ENCODE measurements at regions not wholly inside any gene's neighbourhood (a gene's known extent, or its start where the extent isn't known, plus 50 kb on each side); places are given as distances from the start of the nearest gene placed in this dataset.

DNA sequence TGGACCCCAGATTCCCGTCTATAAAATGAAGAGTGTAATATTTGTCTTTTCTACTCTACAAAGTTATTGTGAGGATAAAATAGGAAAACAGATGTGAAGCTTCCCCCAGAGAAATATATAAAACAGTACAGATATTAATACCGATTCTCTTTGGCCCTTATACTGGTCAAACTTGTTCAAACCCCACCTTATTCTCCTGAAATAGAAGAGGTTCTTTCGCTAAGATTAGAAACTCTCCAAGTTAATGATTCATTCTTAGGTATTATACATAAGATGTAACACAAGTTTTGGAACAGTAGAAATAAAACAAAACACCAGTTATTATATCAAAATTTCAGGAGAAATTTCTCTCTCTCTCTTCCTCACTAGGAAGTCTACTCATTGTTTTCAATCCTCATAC lies 852.4 kb upstream of the ADAMTS5 start:
- TF ChIP-seq KAT7 (CRISPR knock-in tag; IDR thresholded peaks at IDR 0.05; ENCODE audit: borderline replicate concordance) (no peak), RELA (CRISPR knock-in tag; IDR thresholded peaks at IDR 0.05; ENCODE audit: borderline replicate concordance) (no peak), RORB (CRISPR knock-in tag; IDR thresholded peaks at IDR 0.05) (no peak)
- TF ChIP-seq, protein P1, sequence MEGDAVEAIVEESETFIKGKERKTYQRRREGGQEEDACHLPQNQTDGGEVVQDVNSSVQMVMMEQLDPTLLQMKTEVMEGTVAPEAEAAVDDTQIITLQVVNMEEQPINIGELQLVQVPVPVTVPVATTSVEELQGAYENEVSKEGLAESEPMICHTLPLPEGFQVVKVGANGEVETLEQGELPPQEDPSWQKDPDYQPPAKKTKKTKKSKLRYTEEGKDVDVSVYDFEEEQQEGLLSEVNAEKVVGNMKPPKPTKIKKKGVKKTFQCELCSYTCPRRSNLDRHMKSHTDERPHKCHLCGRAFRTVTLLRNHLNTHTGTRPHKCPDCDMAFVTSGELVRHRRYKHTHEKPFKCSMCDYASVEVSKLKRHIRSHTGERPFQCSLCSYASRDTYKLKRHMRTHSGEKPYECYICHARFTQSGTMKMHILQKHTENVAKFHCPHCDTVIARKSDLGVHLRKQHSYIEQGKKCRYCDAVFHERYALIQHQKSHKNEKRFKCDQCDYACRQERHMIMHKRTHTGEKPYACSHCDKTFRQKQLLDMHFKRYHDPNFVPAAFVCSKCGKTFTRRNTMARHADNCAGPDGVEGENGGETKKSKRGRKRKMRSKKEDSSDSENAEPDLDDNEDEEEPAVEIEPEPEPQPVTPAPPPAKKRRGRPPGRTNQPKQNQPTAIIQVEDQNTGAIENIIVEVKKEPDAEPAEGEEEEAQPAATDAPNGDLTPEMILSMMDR (IDR thresholded peaks at IDR 0.05): no peak
- TF ChIP-seq, protein P2, sequence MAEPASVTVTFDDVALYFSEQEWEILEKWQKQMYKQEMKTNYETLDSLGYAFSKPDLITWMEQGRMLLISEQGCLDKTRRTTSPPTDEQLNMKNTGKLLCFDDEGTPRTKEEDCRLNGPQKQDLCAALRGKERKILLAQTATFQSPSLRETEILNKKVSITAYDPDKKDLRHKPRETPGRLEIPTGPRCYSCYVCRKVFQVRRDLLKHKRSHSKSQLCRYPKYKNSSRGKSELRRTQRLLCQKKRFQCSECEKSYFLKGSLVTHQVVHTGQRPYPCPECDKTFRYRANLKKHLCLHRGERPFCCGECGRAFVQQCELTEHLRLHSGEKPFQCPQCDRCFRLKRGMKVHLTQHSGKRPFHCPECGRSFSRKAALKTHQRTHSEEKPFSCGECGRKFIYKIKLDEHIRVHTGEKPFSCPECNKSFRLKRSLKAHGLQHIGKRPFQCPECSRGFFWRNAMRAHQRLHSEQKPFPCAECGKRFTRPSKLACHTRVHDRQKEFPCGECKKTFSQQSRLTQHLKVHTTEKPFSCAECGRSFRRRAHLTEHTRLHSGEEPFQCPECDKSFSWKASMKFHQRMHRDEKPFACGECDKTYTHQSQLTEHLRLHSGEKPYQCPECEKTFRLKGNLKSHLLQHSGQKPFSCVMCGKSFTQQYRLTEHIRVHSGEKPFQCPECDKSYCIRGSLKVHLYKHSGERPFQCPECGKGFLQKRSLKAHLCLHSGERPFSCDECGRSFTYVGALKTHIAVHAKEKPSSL (CRISPR knock-in tag; conservative IDR thresholded peaks at IDR 0.05): no peak
